GM21526 (cell line): ENCODE measurements at regions not wholly inside any gene's neighbourhood (a gene's known extent, or its start where the extent isn't known, plus 50 kb on each side); places are given as distances from the start of the nearest gene placed in this dataset.

ENCODE experiments used
- ATAC-seq: cut with Tn5 transposase; IDR thresholded peaks from one replicate; pipeline ENCODE4 v1.9.1; 2021; ENCODE audit warnings: moderate library complexity; ENCODE audit not compliant: unreplicated experiment, low FRiP score

- ATAC-seq, result no peak
Measured at GRCh38 chr19:30228113-30228834, 143.9 kb upstream of the ZNF536 start.

GRCh38 chr19:30228835-30229524 is 143.2 kb upstream of the ZNF536 start:
- ATAC-seq, result no peak

- ATAC-seq, result no peak
Measured at GRCh38 chr19:30229525-30230174, 142.5 kb upstream of the ZNF536 start.

GRCh38 chr19:30231408-30232318 is 140.5 kb upstream of the ZNF536 start:
- ATAC-seq, result no peak

GRCh38 chr19:30233375-30233774 is 138.8 kb upstream of the ZNF536 start:
- no peak for ATAC-seq

- ATAC-seq, result no peak
Measured at GRCh38 chr19:30235946-30236345, 136.2 kb upstream of the ZNF536 start.

GRCh38 chr19:30236587-30236986 is 135.6 kb upstream of the ZNF536 start:
- ATAC-seq, result no peak

GRCh38 chr19:30237140-30237539 is 135.0 kb upstream of the ZNF536 start:
- ATAC-seq, result no peak

GRCh38 chr19:30240904-30241695 is 131.1 kb upstream of the ZNF536 start:
- no peak for ATAC-seq

- ATAC-seq, result no peak
Measured at GRCh38 chr19:30244533-30244932, 127.7 kb upstream of the ZNF536 start.

- no peak for ATAC-seq
Measured at GRCh38 chr19:30245401-30246039, 126.7 kb upstream of the ZNF536 start.

- ATAC-seq, result no peak
Measured at GRCh38 chr19:30249911-30250310, 122.3 kb upstream of the ZNF536 start.

- no peak for ATAC-seq
Measured at GRCh38 chr19:30252214-30252613, 120.0 kb upstream of the ZNF536 start.

- no peak for ATAC-seq
Measured at GRCh38 chr19:30253581-30253996, 118.6 kb upstream of the ZNF536 start.

- no peak for ATAC-seq
Measured at GRCh38 chr19:30254158-30254557, 118.0 kb upstream of the ZNF536 start.

- ATAC-seq, result no peak
Measured at GRCh38 chr19:30254789-30255188, 117.4 kb upstream of the ZNF536 start.

GRCh38 chr19:30255791-30256495 is 116.2 kb upstream of the ZNF536 start:
- no peak for ATAC-seq

GRCh38 chr19:30256496-30256850 is 115.7 kb upstream of the ZNF536 start:
- ATAC-seq, result no peak

GRCh38 chr19:30263830-30264381 is 108.3 kb upstream of the ZNF536 start:
- no peak for ATAC-seq
